SK-N-MC (cell line): ENCODE measurements at regions not wholly inside any gene's neighbourhood (a gene's known extent, or its start where the extent isn't known, plus 50 kb on each side); places are given as distances from the start of the nearest gene placed in this dataset.

Experiments
- DNase-seq: peaks from one replicate; pipeline ENCODE4 v3.0.0-alpha.2; 2011; ENCODE audit warnings: low read depth, low spot score
- H3K27ac ChIP-seq: fragments of 200-600 bp; sonication (generic); 2 replicates; pipeline ENCODE4 v1.5.1; 2016; ENCODE audit warnings: mixed run types
- H3K36me3 ChIP-seq: fragments of 200-600 bp; sonication (generic); 2 replicates; pipeline ENCODE4 v1.6.1; 2017; ENCODE audit warnings: antibody characterized with exemption, low read length, mixed read lengths; ENCODE audit not compliant: insufficient read depth
- H3K4me3 ChIP-seq: fragments of 200-600 bp; sonication (generic); 2 replicates; pipeline ENCODE4 v1.5.1; 2016
- H3K9ac ChIP-seq: fragments of 200-600 bp; sonication (generic); 2 replicates; pipeline ENCODE4 v1.8.0; 2017; ENCODE audit warnings: mixed run types, mixed read lengths; ENCODE audit not compliant: insufficient read length
- H3K9me3 ChIP-seq: fragments of 200-600 bp; sonication (generic); 2 replicates; pipeline ENCODE4 v1.6.1; 2017; ENCODE audit warnings: low read depth, mild to moderate bottlenecking, antibody characterized with exemption, low read length, moderate library complexity, mixed read lengths
- EZH2 ChIP-seq: fragments of 200-600 bp; sonication (generic); IDR thresholded peaks from one replicate; pipeline ENCODE4 v1.6.1; 2017; ENCODE audit warnings: antibody characterized with exemption
- FOXP2 ChIP-seq: optimal IDR thresholded peaks from 2 replicates; pipeline ENCODE3; 2011; ENCODE audit warnings: mild to moderate bottlenecking, moderate library complexity; ENCODE audit not compliant: insufficient read depth; ENCODE audit errors: extremely low read length, control extremely low read depth
- POLR2AphosphoS5 ChIP-seq: IDR thresholded peaks from 2 replicates; pipeline ENCODE4 v1.6.1; 2012; ENCODE audit warnings: mild to moderate bottlenecking, low read depth, low read length, borderline replicate concordance

- Histone ChIP-seq H3K27ac (peak overlapping the region; percentile 81), H3K4me3 (no peak overlapping the region), H3K9me3 (no peaks in the 10 kb centered on the region), H3K36me3 (no peaks in the 10 kb centered on the region), H3K9ac (peak overlapping the region; percentile 48)
- TF ChIP-seq FOXP2 (no peak), POLR2AphosphoS5 (no peak), EZH2 (no peak)
- DNase-seq: peak; percentile 50
These were observed 96.1 kb upstream of the MKLN1 start for GRCh38 chr7:131231381-131232220.

GRCh38 chr7:131232768-131233167, 94.9 kb upstream of the MKLN1 start:
- no peak for TF ChIP-seq POLR2AphosphoS5
- TF ChIP-seq FOXP2: no peak
- no peak for TF ChIP-seq EZH2
- H3K27ac ChIP-seq: peak overlapping the region; percentile 81

GRCh38 chr7:131233193-131233592, 94.5 kb upstream of the MKLN1 start:
- Histone ChIP-seq H3K36me3 (no peaks in the 10 kb centered on the region), H3K27ac (no peak overlapping the region), H3K9ac (no peak overlapping the region), H3K9me3 (no peaks in the 10 kb centered on the region), H3K4me3 (no peak overlapping the region)
- TF ChIP-seq EZH2 (no peak), FOXP2 (no peak), POLR2AphosphoS5 (no peak)
- no peak for DNase-seq

More at GRCh38 chr7:131232768-131233167, 94.9 kb upstream of the MKLN1 start:
- Histone ChIP-seq H3K4me3 (no peak overlapping the region), H3K36me3 (no peaks in the 10 kb centered on the region), H3K9ac (no peak overlapping the region), H3K9me3 (no peaks in the 10 kb centered on the region)
- DNase-seq: no peak

DNA sequence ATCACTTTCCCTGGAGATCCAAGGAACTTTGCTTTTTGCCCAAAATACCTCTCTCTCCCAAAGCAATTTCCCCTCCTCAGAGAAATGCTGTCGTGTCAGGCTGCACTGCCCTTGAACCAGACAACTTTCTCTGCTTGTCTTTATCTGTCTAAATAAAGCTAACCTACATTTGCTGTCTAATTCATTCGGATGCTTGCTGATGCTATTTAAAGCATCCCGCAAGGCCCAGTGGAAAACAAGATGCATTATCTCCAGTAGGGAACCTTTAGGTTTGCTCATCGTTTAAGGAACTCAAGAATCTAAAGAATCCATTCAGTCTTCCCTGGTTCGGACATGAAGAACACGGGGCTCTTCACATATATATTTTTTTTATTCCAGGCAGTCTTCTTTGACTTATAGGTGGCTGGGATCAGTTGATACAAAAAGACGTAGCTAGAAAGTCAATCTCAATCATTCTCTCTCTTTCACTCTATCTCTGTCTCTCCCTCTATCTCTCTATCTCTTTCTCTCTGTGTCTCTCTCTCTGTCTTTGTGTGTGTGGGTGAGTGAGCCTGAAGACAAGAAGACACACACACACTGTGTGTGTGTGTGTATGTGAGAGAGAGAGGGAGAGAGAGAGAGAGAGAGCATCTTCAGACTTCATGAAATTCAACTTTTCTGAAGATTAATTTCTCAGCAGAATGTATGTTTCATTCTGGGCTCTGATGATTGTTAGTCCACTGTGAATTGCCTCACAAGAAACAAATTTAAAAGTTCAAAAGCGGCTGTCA, 92.8 kb upstream of the MKLN1 start:
- TF ChIP-seq FOXP2: no peak
- TF ChIP-seq POLR2AphosphoS5: no peak
- no peak for TF ChIP-seq EZH2
- DNase-seq: no peak
- Histone ChIP-seq H3K27ac (no peak overlapping the region; the same call in 1 of the 2 replicates), H3K4me3 (no peak overlapping the region), H3K9ac (no peak overlapping the region), H3K36me3 (no peaks in the 10 kb centered on the region), H3K9me3 (no peaks in the 10 kb centered on the region)

- Histone ChIP-seq H3K9ac (no peak overlapping the region), H3K27ac (no peak overlapping the region), H3K36me3 (no peaks in the 10 kb centered on the region), H3K4me3 (no peak overlapping the region), H3K9me3 (no peaks in the 10 kb centered on the region)
- no peak for DNase-seq
- TF ChIP-seq POLR2AphosphoS5: no peak
- no peak for TF ChIP-seq EZH2
- no peak for TF ChIP-seq FOXP2
These were observed 92.0 kb upstream of the MKLN1 start for GRCh38 chr7:131235489-131236317.

DNA sequence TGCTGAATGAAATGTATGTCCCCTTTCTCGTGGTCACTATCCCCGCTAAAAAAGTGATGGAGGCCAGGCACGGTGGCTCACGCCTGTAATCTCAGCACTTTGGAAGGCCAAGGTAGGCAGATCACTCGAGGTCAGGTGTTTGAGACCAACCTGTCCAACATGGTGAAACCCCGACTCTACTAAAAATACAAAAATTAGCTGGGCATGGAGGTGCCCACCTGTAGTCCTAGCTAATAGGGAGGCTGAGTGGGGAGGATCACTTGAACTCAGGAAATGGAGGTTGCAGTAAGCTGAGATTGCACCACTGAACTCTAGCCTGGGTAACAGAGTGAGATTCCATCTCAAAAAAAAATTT, 91.4 kb upstream of the MKLN1 start:
- no peak for DNase-seq
- H3K27ac ChIP-seq: no peak overlapping the region
- TF ChIP-seq FOXP2 (no peak), POLR2AphosphoS5 (no peak), EZH2 (no peak)
- no peaks in the 10 kb centered on the region for H3K36me3 ChIP-seq
- H3K4me3 ChIP-seq: no peak overlapping the region
- H3K9me3 ChIP-seq: no peaks in the 10 kb centered on the region
- H3K9ac ChIP-seq: no peak overlapping the region

DNA sequence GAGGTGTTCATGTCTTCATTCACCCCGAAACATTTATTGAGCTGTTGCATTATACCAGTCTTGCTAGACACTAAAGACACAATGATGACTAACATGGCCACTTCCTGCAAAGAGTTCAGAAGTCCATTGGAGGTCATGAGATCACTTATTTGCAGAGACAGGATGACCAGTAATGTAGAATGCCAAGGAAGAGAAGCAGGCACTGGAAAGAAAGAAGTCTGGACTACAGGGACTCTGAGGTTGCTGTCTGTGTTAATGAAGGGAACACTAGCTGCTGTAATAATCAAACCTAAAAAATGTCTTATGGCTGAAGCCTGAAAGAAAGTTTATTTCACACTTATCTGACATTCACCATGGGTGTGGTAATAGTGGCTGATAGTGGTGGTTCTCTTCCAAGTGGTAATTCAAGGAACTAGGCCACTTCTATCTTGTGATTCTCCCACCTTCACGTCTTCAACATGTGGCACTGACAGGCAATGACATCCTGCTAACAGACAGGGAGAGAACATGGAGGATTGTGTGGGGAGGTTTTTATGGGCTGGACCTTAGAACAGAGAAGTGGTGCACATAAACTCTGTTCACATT, 89.2 kb upstream of the MKLN1 start:
- no peak overlapping the region for H3K4me3 ChIP-seq
- no peaks in the 10 kb centered on the region for H3K9me3 ChIP-seq
- H3K9ac ChIP-seq: no peak overlapping the region
- no peak overlapping the region for H3K27ac ChIP-seq
- DNase-seq: no peak
- TF ChIP-seq EZH2 (no peak), FOXP2 (no peak), POLR2AphosphoS5 (no peak)
- H3K36me3 ChIP-seq: no peaks in the 10 kb centered on the region
